Suprapubic skin (tissue), 4 donors: ENCODE measurements at regions not wholly inside any gene's neighbourhood (a gene's known extent, or its start where the extent isn't known, plus 50 kb on each side); places are given as distances from the start of the nearest gene placed in this dataset.

ENCODE experiments used
- EP300 ChIP-seq: sonication (generic); formaldehyde crosslinking; IDR thresholded peaks from one replicate; pipeline ENCODE4 v1.6.1; 2017; ENCODE audit warnings: antibody characterized with exemption
- POLR2AphosphoS5 ChIP-seq, 3 donors: sonication (generic); formaldehyde crosslinking; IDR thresholded peaks; one replicate each; pipeline ENCODE4 v1.6.1; 2017; ENCODE audit warnings: antibody characterized with exemption in 3 of 3
- TF ChIP-seq, protein P1 (sequence below), 2 donors: fragments of 200-600 bp in 1 of 2; fragments of 450-650 bp in 1 of 2; sonication (generic) in 1 of 2; IDR thresholded peaks; one replicate each; pipeline ENCODE4 v1.5.1; 2016 to 2019; ENCODE audit warnings: antibody characterized with exemption in 2 of 2, mild to moderate bottlenecking in 1 of 2, moderate library complexity in 1 of 2

- TF ChIP-seq, protein P1, sequence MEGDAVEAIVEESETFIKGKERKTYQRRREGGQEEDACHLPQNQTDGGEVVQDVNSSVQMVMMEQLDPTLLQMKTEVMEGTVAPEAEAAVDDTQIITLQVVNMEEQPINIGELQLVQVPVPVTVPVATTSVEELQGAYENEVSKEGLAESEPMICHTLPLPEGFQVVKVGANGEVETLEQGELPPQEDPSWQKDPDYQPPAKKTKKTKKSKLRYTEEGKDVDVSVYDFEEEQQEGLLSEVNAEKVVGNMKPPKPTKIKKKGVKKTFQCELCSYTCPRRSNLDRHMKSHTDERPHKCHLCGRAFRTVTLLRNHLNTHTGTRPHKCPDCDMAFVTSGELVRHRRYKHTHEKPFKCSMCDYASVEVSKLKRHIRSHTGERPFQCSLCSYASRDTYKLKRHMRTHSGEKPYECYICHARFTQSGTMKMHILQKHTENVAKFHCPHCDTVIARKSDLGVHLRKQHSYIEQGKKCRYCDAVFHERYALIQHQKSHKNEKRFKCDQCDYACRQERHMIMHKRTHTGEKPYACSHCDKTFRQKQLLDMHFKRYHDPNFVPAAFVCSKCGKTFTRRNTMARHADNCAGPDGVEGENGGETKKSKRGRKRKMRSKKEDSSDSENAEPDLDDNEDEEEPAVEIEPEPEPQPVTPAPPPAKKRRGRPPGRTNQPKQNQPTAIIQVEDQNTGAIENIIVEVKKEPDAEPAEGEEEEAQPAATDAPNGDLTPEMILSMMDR (IDR thresholded peaks at IDR 0.05) = no peak
- no peak for TF ChIP-seq EP300
- no peak for TF ChIP-seq POLR2AphosphoS5 (IDR thresholded peaks at IDR 0.05)
Measured at GRCh38 chr21:14683063-14683462, 136.9 kb upstream of the SAMSN1 start.
